Neural cell (in vitro differentiated cells): ENCODE measurements at regions not wholly inside any gene's neighbourhood (a gene's known extent, or its start where the extent isn't known, plus 50 kb on each side); places are given as distances from the start of the nearest gene placed in this dataset.

Experiments
- POLR2AphosphoS5 ChIP-seq: IDR thresholded peaks from 2 replicates; pipeline ENCODE4 v1.6.1; 2012
- RAD21 ChIP-seq: fragments of 450-650 bp; conservative IDR thresholded peaks from 2 replicates; pipeline ENCODE4 v1.6.1; 2014; ENCODE audit warnings: antibody characterized with exemption, mild to moderate bottlenecking, moderate library complexity
- TAF1 ChIP-seq: IDR thresholded peaks from 2 replicates; pipeline ENCODE4 v1.6.1; 2012; ENCODE audit warnings: low read depth

GRCh38 chr9:13596383-13596970 is 317.0 kb upstream of the MPDZ start:
- no peak for TF ChIP-seq POLR2AphosphoS5
- no peak for TF ChIP-seq TAF1
- TF ChIP-seq RAD21, result no peak
